HCT116 (cell line): ENCODE measurements at regions not wholly inside any gene's neighbourhood (a gene's known extent, or its start where the extent isn't known, plus 50 kb on each side); places are given as distances from the start of the nearest gene placed in this dataset.

Experiments used
- ATAC-seq: fragments of 200-7000 bp; cut with Tn5 transposase; 2 replicates; pipeline ENCODE4 v1.9.1; 2020; ENCODE audit warnings: mild to moderate bottlenecking, moderate library complexity
- BruUV-seq: library from RNA; stranded (reverse); fragments of 400-500 nt; replicated peaks from 2 replicates; lab custom pipeline; 2021; lab: Mats Ljungman, UMichigan
- CTCF ChIA-PET: fragments of 300-600 bp; sonication (Branson Sonifier 250); formaldehyde crosslinking; loops from one replicate; lab custom pipeline; 2021; ENCODE audit warnings: antibody characterized with exemption; lab: Charles Lee
- POLR2A ChIA-PET: fragments of 300-600, 350-600 bp; sonication (Branson Sonifier 250); formaldehyde crosslinking; loops from one replicate; lab custom pipeline; 2021; ENCODE audit warnings: antibody characterized with exemption; lab: Charles Lee
- RAD21 ChIA-PET, 2 experiments: fragments of 300-600 bp; sonication (Branson Sonifier 250); formaldehyde crosslinking; loops; one replicate each; lab custom pipeline; 2023; ENCODE audit warnings: low total read pairs in 2 of 2; ENCODE audit not compliant: uncharacterized antibody in 2 of 2, unreplicated experiment in 2 of 2, low non-redundant PET in 1 of 2; lab: Charles Lee
- DNase-seq: peaks from one replicate; pipeline ENCODE4 v3.0.0-alpha.2; 2010; ENCODE audit warnings: low read depth, low spot score
- H2AFZ ChIP-seq: fragments of 200-600 bp; shearing (Covaris generic), sonication (generic); 2 replicates; pipeline ENCODE4 v1.6.1; 2017; ENCODE audit warnings: low read depth, mixed run types, mixed read lengths, antibody characterized with exemption, low read length; ENCODE audit not compliant: poor library complexity, severe bottlenecking
- H3K27ac ChIP-seq: 2 replicates; pipeline ENCODE4 v1.5.1; 2012; ENCODE audit warnings: low read depth, low read length
- H3K27me3 ChIP-seq: fragments of 200-600 bp; sonication (generic); 2 replicates; pipeline ENCODE4 v1.6.1; 2016; ENCODE audit warnings: mixed run types, low read length, mixed read lengths; ENCODE audit not compliant: insufficient read depth
- H3K36me3 ChIP-seq, 2 experiments: fragments of 200-500 bp in 1 of 2; fragments of 200-600 bp in 1 of 2; sonication (Bioruptor generic) in 1 of 2; sonication (generic) in 1 of 2; 2 replicates each; pipeline versions ENCODE4 v1.5.1 to v1.6.1; 2014 to 2016; ENCODE audit warnings: low read length in 2 of 2, inconsistent platforms in 1 of 2, mixed read lengths in 1 of 2, mixed run types in 1 of 2; ENCODE audit not compliant: insufficient read depth in 2 of 2, control insufficient read depth in 1 of 2
- H3K4me1 ChIP-seq, 2 experiments: fragments of 200-600 bp in 1 of 2; sonication (generic) in 1 of 2; 2 replicates each; pipeline versions ENCODE4 v1.5.1 to v1.6.1; 2012 to 2017; ENCODE audit warnings: low read length in 2 of 2, inconsistent platforms in 1 of 2, mild to moderate bottlenecking in 1 of 2, mixed read lengths in 1 of 2, mixed run types in 1 of 2, moderate library complexity in 1 of 2; ENCODE audit not compliant: insufficient read depth in 2 of 2, control insufficient read depth in 1 of 2
- H3K4me2 ChIP-seq: fragments of 200-600 bp; sonication (generic); 2 replicates; pipeline ENCODE4 v1.6.1; 2017; ENCODE audit warnings: mixed run types, low read length, mixed read lengths
- H3K4me3 ChIP-seq, 2 experiments: fragments of 200-600 bp in 1 of 2; sonication (generic) in 1 of 2; replicated peaks in 1 of 2; 2 replicates each; pipeline ENCODE4 v1.5.1; 2011 to 2016; ENCODE audit warnings: low read length in 2 of 2, control low read depth in 1 of 2, low read depth in 1 of 2, mild to moderate bottlenecking in 1 of 2, mixed read lengths in 1 of 2, mixed run types in 1 of 2
- H3K79me2 ChIP-seq: fragments of 200-600 bp; sonication (generic); 2 replicates; pipeline ENCODE4 v1.6.1; 2017; ENCODE audit warnings: mild to moderate bottlenecking, mixed run types, low read length, moderate library complexity, mixed read lengths; ENCODE audit not compliant: insufficient read depth
- H3K9ac ChIP-seq: fragments of 200-600 bp; sonication (generic); 2 replicates; pipeline ENCODE4 v1.6.1; 2016; ENCODE audit warnings: low read length, mixed read lengths
- H3K9me2 ChIP-seq: fragments of 200-600 bp; sonication (generic), shearing (Covaris generic); 2 replicates; pipeline ENCODE4 v1.6.1; 2017; ENCODE audit warnings: mixed run types, mild to moderate bottlenecking, moderate library complexity; ENCODE audit not compliant: insufficient read depth
- H3K9me3 ChIP-seq, 2 experiments: fragments of 200-500 bp in 1 of 2; fragments of 200-600 bp in 1 of 2; sonication (Bioruptor generic) in 1 of 2; sonication (generic) in 1 of 2; 2 replicates each; pipeline ENCODE4 v1.6.1; 2014 to 2017; ENCODE audit warnings: low read length in 2 of 2, mixed read lengths in 2 of 2, inconsistent platforms in 1 of 2, low read depth in 1 of 2, mild to moderate bottlenecking in 1 of 2, mixed run types in 1 of 2, moderate library complexity in 1 of 2; ENCODE audit not compliant: control insufficient read depth in 1 of 2, insufficient read depth in 1 of 2
- H4K20me1 ChIP-seq: fragments of 200-600 bp; sonication (generic), shearing (Covaris generic); 2 replicates; pipeline ENCODE4 v1.6.1; 2017; ENCODE audit warnings: mixed run types, mild to moderate bottlenecking, moderate library complexity; ENCODE audit not compliant: insufficient read depth
- CBX3 ChIP-seq: IDR thresholded peaks from 2 replicates; pipeline ENCODE4 v1.6.1; 2012; ENCODE audit warnings: low read depth
- CTCF ChIP-seq, 3 experiments: fragments of 200-600 bp in 1 of 3; sonication (generic) in 1 of 3; IDR thresholded peaks in 2 of 3; conservative IDR thresholded peaks in 1 of 3; 2 replicates each; pipeline ENCODE4 v1.5.1; 2012 to 2017; ENCODE audit warnings: low read depth in 2 of 3, low read length in 2 of 3, antibody characterized with exemption in 1 of 3, borderline replicate concordance in 1 of 3, control low read depth in 1 of 3, mild to moderate bottlenecking in 1 of 3, mixed read lengths in 1 of 3, mixed run types in 1 of 3, moderate library complexity in 1 of 3; ENCODE audit not compliant: insufficient read depth in 1 of 3
- ELF1 ChIP-seq: IDR thresholded peaks from 2 replicates; pipeline ENCODE4 v1.6.1; 2012; ENCODE audit warnings: low read depth, borderline replicate concordance
- EZH2 ChIP-seq: fragments of 200-600 bp; sonication (generic); IDR thresholded peaks from 2 replicates; pipeline ENCODE4 v1.6.1; 2017; ENCODE audit warnings: antibody characterized with exemption, mixed run types
- EZH2phosphoT487 ChIP-seq: fragments of 200-600 bp; IDR thresholded peaks from 2 replicates; pipeline ENCODE4 v1.6.1; 2018; ENCODE audit warnings: antibody characterized with exemption, borderline replicate concordance
- POLR2A ChIP-seq: IDR thresholded peaks from 2 replicates; pipeline ENCODE4 v1.7.0; 2011; ENCODE audit warnings: borderline replicate concordance; ENCODE audit not compliant: insufficient read depth, insufficient read length; ENCODE audit errors: extremely low read depth
- RAD21 ChIP-seq: IDR thresholded peaks from 2 replicates; pipeline ENCODE4 v1.6.1; 2012; ENCODE audit warnings: low read depth, mild to moderate bottlenecking
- SP1 ChIP-seq: IDR thresholded peaks from 2 replicates; pipeline ENCODE4 v1.6.1; 2012; ENCODE audit warnings: low read depth
- SRF ChIP-seq: IDR thresholded peaks from 2 replicates; pipeline ENCODE4 v1.6.1; 2012; ENCODE audit warnings: low read depth
- YY1 ChIP-seq: IDR thresholded peaks from 2 replicates; pipeline ENCODE4 v1.6.1; 2011; ENCODE audit warnings: low read length, low read depth, moderate library complexity, mild to moderate bottlenecking; ENCODE audit not compliant: insufficient replicate concordance; ENCODE audit errors: extremely low read depth
- ZBTB33 ChIP-seq: IDR thresholded peaks from 2 replicates; pipeline ENCODE4 v1.6.1; 2011; ENCODE audit warnings: mild to moderate bottlenecking, low read length, moderate library complexity; ENCODE audit not compliant: insufficient replicate concordance; ENCODE audit errors: extremely low read depth
- ZFX ChIP-seq: fragments of 450-650 bp; IDR thresholded peaks from 2 replicates; pipeline ENCODE4 v1.6.1; 2017
- intact Hi-C: fragments of 100-400 bp; cut with micrococcal nuclease; formaldehyde crosslinking; loops from 2 replicates; pipeline ENCODE4 v1.10.0; 2022
- TF ChIP-seq, protein P1 (sequence below): IDR thresholded peaks from 2 replicates; pipeline ENCODE4 v1.6.1; 2012
- TF ChIP-seq, protein P2 (sequence below): IDR thresholded peaks from 2 replicates; pipeline ENCODE4 v1.6.1; 2012

DNA sequence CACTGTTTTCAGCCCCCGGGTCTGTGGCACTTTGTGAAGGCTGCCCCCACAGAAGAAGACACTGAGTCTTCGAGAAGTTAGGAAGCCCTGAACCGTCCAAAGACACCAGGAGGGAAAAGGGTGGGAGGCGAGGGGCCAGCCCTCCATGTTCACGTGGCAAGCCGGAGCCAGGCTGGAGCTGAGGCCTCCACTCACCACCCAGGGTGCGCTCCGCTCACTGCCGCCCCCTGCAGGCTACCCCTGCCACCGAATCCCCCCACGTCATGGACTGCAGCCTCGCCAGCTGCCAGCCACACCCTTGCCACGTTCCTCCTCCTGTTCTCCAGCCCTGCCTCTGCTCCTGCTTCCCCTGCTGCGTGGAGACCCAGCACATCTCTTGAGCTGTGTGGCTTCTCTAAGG lies 59.0 kb upstream of the EN2 start:
- peak overlapping the region; percentile 24; the same call in 1 of the 2 replicates for H3K4me2 ChIP-seq
- H2AFZ ChIP-seq = no peak overlapping the region
- CTCF ChIA-PET = interaction anchor here (1.0 to 1.4 kb wide), 5 partner anchors 11 to 23 kb away, joined by 3 to 8 read pairs (median 5); no protein-coding TSS in a partner anchor
- no peak for DNase-seq
- H3K4me1 ChIP-seq = peaks cover 4 to 7% of the 10 kb centered on the region in 2 experiments
- no peak overlapping the region for H3K4me3 ChIP-seq
- TF ChIP-seq CTCF (IDR thresholded peaks at IDR 0.05 in 2 of 3, conservative IDR thresholded peaks at IDR 0.05 in 1 of 3; ENCODE audit: borderline replicate concordance in 1 of 3, insufficient read depth in 1 of 3, low read depth in 2 of 3, low read length in 2 of 3) (peak; percentile 31 to 82 (median 71); a peak in 5 of 6 replicates), CBX3 (no peak), RAD21 (peak; percentile 38; the same call in 1 of the 2 replicates), SRF (no peak)
- TF ChIP-seq, protein P1, sequence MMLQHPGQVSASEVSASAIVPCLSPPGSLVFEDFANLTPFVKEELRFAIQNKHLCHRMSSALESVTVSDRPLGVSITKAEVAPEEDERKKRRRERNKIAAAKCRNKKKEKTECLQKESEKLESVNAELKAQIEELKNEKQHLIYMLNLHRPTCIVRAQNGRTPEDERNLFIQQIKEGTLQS = no peak
- TF ChIP-seq, protein P2, sequence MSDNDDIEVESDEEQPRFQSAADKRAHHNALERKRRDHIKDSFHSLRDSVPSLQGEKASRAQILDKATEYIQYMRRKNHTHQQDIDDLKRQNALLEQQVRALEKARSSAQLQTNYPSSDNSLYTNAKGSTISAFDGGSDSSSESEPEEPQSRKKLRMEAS = 0 out of 2 replicates have a peak, but pooled peaks have one; percentile 53
- BruUV-seq = no TSS peak
- intact Hi-C loops = no loop called here
- no peaks in the 10 kb centered on the region for H3K9me2 ChIP-seq
- no peaks in the 10 kb centered on the region for H3K27me3 ChIP-seq
- POLR2A ChIA-PET = no interaction called here
- no peak overlapping the region for H3K27ac ChIP-seq
- H3K9ac ChIP-seq = no peak overlapping the region
- H3K9me3 ChIP-seq = no peaks in the 10 kb centered on the region
- ATAC-seq = peak; percentile 98
- H3K79me2 ChIP-seq = no peaks in the 10 kb centered on the region
- H3K36me3 ChIP-seq = no peaks in the 10 kb centered on the region
- RAD21 ChIA-PET = no interaction called here
- no peaks in the 10 kb centered on the region for H4K20me1 ChIP-seq

GRCh38 chr7:155399577-155399976 lies 58.4 kb upstream of the EN2 start:
- no peak for ATAC-seq
- no TSS peak for BruUV-seq
- CTCF ChIA-PET = interaction anchor here (1.0 to 1.4 kb wide), 5 partner anchors 11 to 22 kb away, joined by 3 to 8 read pairs (median 5); no protein-coding TSS in a partner anchor
- no peak for TF ChIP-seq POLR2A
- TF ChIP-seq EZH2 = no peak
- no peak for TF ChIP-seq ZBTB33
- TF ChIP-seq ELF1 = no peak
- TF ChIP-seq, protein P2 = no peak
- no peak for TF ChIP-seq SP1
- no peak for TF ChIP-seq ZFX
- no peak for TF ChIP-seq YY1
- no peak for TF ChIP-seq EZH2phosphoT487

More at GRCh38 chr7:155399577-155399976, 58.4 kb upstream of the EN2 start:
- H3K4me2 ChIP-seq = no peak overlapping the region
- RAD21 ChIA-PET = no interaction called here
- no peaks in the 10 kb centered on the region for H3K9me2 ChIP-seq
- no peaks in the 10 kb centered on the region for H3K9me3 ChIP-seq
- H3K9ac ChIP-seq = no peak overlapping the region
- H2AFZ ChIP-seq = no peak overlapping the region
- H3K36me3 ChIP-seq = no peaks in the 10 kb centered on the region
- POLR2A ChIA-PET = no interaction called here
- no peak for DNase-seq
- no peak overlapping the region; the same call in 1 of the 2 replicates for H3K27ac ChIP-seq
- no peaks in the 10 kb centered on the region for H3K27me3 ChIP-seq
- peaks cover 4 to 7% of the 10 kb centered on the region in 2 experiments for H3K4me1 ChIP-seq
- H4K20me1 ChIP-seq = no peaks in the 10 kb centered on the region
- no peaks in the 10 kb centered on the region for H3K79me2 ChIP-seq
- no peak overlapping the region for H3K4me3 ChIP-seq
- intact Hi-C loops = no loop called here
